ENCODE measurements at regions not wholly inside any gene's neighbourhood (a gene's known extent, or its start where the extent isn't known, plus 50 kb on each side); places are given as distances from the start of the nearest gene placed in this dataset.

GRCh38 chr2:118345465-118345864 lies 257.2 kb downstream of the INSIG2 start:
- no peak overlapping the region for H3K4me3 ChIP-seq (ENCODE audit: low read depth in 1 of 2, low read length in 2 of 2)
- H3K9me3 ChIP-seq (ENCODE audit: control insufficient read depth in 1 of 2, low read length in 2 of 2) = no peaks in the 10 kb centered on the region
- H3K27me3 ChIP-seq (ENCODE audit: control insufficient read depth in 1 of 2, insufficient read depth in 2 of 2, low read length in 2 of 2) = no peaks in the 10 kb centered on the region
- no peak overlapping the region for H3K27ac ChIP-seq (ENCODE audit: low read depth, low read length)
- no peaks in the 10 kb centered on the region for H3K36me3 ChIP-seq (ENCODE audit: control insufficient read depth in 1 of 2, insufficient read depth in 2 of 2, low read length in 2 of 2)
- H3K4me1 ChIP-seq (ENCODE audit: control insufficient read depth in 1 of 2, insufficient read depth in 2 of 2, low read length in 2 of 2) = no peaks in the 10 kb centered on the region
- no peak overlapping the region for H3K9ac ChIP-seq (ENCODE audit: low read depth in 1 of 2, low read length in 2 of 2)

- Histone ChIP-seq H3K9ac (ENCODE audit: low read depth in 1 of 2, low read length in 2 of 2) (no peak overlapping the region), H3K36me3 (ENCODE audit: control insufficient read depth in 1 of 2, insufficient read depth in 2 of 2, low read length in 2 of 2) (no peaks in the 10 kb centered on the region), H3K9me3 (ENCODE audit: control insufficient read depth in 1 of 2, low read length in 2 of 2) (peaks cover 0 to 3% of the 10 kb centered on the region in 2 donors), H3K27ac (ENCODE audit: low read depth, low read length) (no peak overlapping the region), H3K4me1 (ENCODE audit: control insufficient read depth in 1 of 2, insufficient read depth in 2 of 2, low read length in 2 of 2) (no peaks in the 10 kb centered on the region), H3K27me3 (ENCODE audit: control insufficient read depth in 1 of 2, insufficient read depth in 2 of 2, low read length in 2 of 2) (no peaks in the 10 kb centered on the region), H3K4me3 (ENCODE audit: low read depth in 1 of 2, low read length in 2 of 2) (no peak overlapping the region)
These were observed 251.8 kb downstream of the INSIG2 start for GRCh38 chr2:118340103-118340502.

DNA sequence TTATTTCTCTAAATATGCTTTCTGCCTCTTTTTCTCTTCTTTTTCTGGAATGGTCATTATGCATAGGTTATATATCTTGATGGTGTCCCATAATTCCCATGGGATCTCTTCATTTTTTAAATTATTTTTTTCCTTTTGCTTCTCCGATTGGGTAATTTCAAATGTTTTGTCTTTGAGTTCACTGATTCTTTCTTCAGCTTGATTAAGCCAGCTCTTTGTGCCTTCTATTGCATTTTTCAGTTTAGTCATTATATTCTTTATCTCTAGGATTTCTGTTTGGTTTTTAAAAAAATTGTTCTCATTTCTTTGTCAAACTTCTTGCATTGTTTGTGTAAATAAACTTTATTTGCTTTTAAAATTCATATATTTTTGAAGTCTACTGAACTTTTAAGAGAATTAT lies 251.1 kb downstream of the INSIG2 start:
- no peaks in the 10 kb centered on the region for H3K4me1 ChIP-seq (ENCODE audit: control insufficient read depth in 1 of 2, insufficient read depth in 2 of 2, low read length in 2 of 2)
- no peaks in the 10 kb centered on the region for H3K36me3 ChIP-seq (ENCODE audit: control insufficient read depth in 1 of 2, insufficient read depth in 2 of 2, low read length in 2 of 2)
- H3K9me3 ChIP-seq (ENCODE audit: control insufficient read depth in 1 of 2, low read length in 2 of 2) = peaks cover 0 to 3% of the 10 kb centered on the region in 2 donors
- no peak overlapping the region for H3K9ac ChIP-seq (ENCODE audit: low read depth in 1 of 2, low read length in 2 of 2)
- H3K4me3 ChIP-seq (ENCODE audit: low read depth in 1 of 2, low read length in 2 of 2) = no peak overlapping the region
- no peaks in the 10 kb centered on the region for H3K27me3 ChIP-seq (ENCODE audit: control insufficient read depth in 1 of 2, insufficient read depth in 2 of 2, low read length in 2 of 2)
- H3K27ac ChIP-seq (ENCODE audit: low read depth, low read length) = no peak overlapping the region

DNA sequence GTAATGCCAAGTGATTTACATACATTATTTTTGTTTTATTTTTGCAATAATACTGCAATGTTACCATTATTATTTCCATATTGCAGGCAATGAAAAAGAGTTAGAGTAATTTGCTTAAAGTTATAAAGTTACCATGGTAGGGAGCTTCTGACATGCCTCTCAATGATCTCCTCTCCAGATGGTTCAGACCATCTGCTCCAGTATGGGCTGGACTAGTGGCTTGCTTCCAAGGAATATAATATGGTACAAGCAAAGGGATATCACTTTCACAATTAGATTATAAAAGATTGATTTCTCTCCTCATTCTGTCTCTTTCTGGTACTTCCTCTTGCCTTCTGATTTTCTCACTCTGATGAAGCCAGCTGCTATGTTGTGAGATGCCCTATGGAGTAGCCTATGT lies 245.4 kb downstream of the INSIG2 start:
- Histone ChIP-seq H3K27me3 (ENCODE audit: control insufficient read depth in 1 of 2, insufficient read depth in 2 of 2, low read length in 2 of 2) (peaks cover 0 to 3% of the 10 kb centered on the region in 2 donors), H3K27ac (ENCODE audit: low read depth, low read length) (no peak overlapping the region), H3K4me1 (ENCODE audit: control insufficient read depth in 1 of 2, insufficient read depth in 2 of 2, low read length in 2 of 2) (no peaks in the 10 kb centered on the region), H3K9me3 (ENCODE audit: control insufficient read depth in 1 of 2, low read length in 2 of 2) (no peaks in the 10 kb centered on the region), H3K9ac (ENCODE audit: low read depth in 1 of 2, low read length in 2 of 2) (no peak overlapping the region), H3K4me3 (ENCODE audit: low read depth in 1 of 2, low read length in 2 of 2) (no peak overlapping the region), H3K36me3 (ENCODE audit: control insufficient read depth in 1 of 2, insufficient read depth in 2 of 2, low read length in 2 of 2) (no peaks in the 10 kb centered on the region)

- Histone ChIP-seq H3K27me3 (ENCODE audit: control insufficient read depth in 1 of 2, insufficient read depth in 2 of 2, low read length in 2 of 2) (no peaks in the 10 kb centered on the region), H3K4me3 (ENCODE audit: low read depth in 1 of 2, low read length in 2 of 2) (no peak overlapping the region), H3K4me1 (ENCODE audit: control insufficient read depth in 1 of 2, insufficient read depth in 2 of 2, low read length in 2 of 2) (peaks cover 0 to 5% of the 10 kb centered on the region in 2 donors), H3K27ac (ENCODE audit: low read depth, low read length) (no peak overlapping the region), H3K9me3 (ENCODE audit: control insufficient read depth in 1 of 2, low read length in 2 of 2) (no peaks in the 10 kb centered on the region), H3K36me3 (ENCODE audit: control insufficient read depth in 1 of 2, insufficient read depth in 2 of 2, low read length in 2 of 2) (no peaks in the 10 kb centered on the region), H3K9ac (ENCODE audit: low read depth in 1 of 2, low read length in 2 of 2) (no peak overlapping the region)
These were observed 237.2 kb downstream of the INSIG2 start for GRCh38 chr2:118325321-118325955.

GRCh38 chr2:118322406-118322805 lies 234.1 kb downstream of the INSIG2 start:
- peaks cover 0 to 5% of the 10 kb centered on the region in 2 donors for H3K4me1 ChIP-seq (ENCODE audit: control insufficient read depth in 1 of 2, insufficient read depth in 2 of 2, low read length in 2 of 2)

DNA sequence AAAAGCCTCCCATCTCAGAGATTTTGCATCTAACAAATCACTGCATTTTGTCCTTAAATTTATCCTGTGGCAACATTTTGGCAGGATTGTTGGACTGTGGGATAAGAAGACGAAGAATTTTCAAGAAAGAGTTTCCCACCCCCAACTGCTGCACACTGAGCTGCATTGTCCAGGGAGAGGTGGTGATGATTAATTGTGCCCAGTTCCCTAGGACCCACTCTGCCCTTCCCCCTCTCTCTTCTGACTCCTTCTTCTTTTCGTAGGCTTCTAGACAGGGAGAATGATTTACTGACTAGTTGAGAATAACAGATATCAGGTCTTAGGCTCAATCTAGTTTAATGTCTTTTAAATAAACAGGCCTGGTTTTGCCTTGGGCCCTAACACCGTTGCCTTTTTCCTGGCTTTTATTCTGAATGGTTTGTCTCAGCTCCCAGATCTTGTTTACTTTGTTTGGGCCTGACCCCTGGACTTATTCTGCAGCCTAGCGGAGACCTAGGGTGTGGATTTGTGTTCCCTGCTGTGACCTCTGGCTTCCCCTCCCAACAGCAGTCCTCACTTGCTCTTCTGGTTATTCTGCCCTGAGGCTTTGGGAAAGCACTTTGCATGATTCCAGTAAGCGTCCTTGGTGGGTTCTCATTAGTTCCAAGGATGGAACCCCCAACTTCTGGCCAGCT lies 233.3 kb downstream of the INSIG2 start:
- Histone ChIP-seq H3K4me1 (ENCODE audit: control insufficient read depth in 1 of 2, insufficient read depth in 2 of 2, low read length in 2 of 2) (peaks cover 0 to 5% of the 10 kb centered on the region in 2 donors), H3K9ac (ENCODE audit: low read depth in 1 of 2, low read length in 2 of 2) (no peak overlapping the region), H3K36me3 (ENCODE audit: control insufficient read depth in 1 of 2, insufficient read depth in 2 of 2, low read length in 2 of 2) (no peaks in the 10 kb centered on the region), H3K4me3 (ENCODE audit: low read depth in 1 of 2, low read length in 2 of 2) (no peak overlapping the region), H3K27me3 (ENCODE audit: control insufficient read depth in 1 of 2, insufficient read depth in 2 of 2, low read length in 2 of 2) (no peaks in the 10 kb centered on the region), H3K27ac (ENCODE audit: low read depth, low read length) (no peak overlapping the region), H3K9me3 (ENCODE audit: control insufficient read depth in 1 of 2, low read length in 2 of 2) (no peaks in the 10 kb centered on the region)

More at GRCh38 chr2:118322406-118322805, 234.1 kb downstream of the INSIG2 start:
- no peak overlapping the region for H3K27ac ChIP-seq (ENCODE audit: low read depth, low read length)
- H3K9me3 ChIP-seq (ENCODE audit: control insufficient read depth in 1 of 2, low read length in 2 of 2) = no peaks in the 10 kb centered on the region
- no peaks in the 10 kb centered on the region for H3K27me3 ChIP-seq (ENCODE audit: control insufficient read depth in 1 of 2, insufficient read depth in 2 of 2, low read length in 2 of 2)
- no peaks in the 10 kb centered on the region for H3K36me3 ChIP-seq (ENCODE audit: control insufficient read depth in 1 of 2, insufficient read depth in 2 of 2, low read length in 2 of 2)
- H3K4me3 ChIP-seq (ENCODE audit: low read depth in 1 of 2, low read length in 2 of 2) = no peak overlapping the region
- no peak overlapping the region for H3K9ac ChIP-seq (ENCODE audit: low read depth in 1 of 2, low read length in 2 of 2)

DNA sequence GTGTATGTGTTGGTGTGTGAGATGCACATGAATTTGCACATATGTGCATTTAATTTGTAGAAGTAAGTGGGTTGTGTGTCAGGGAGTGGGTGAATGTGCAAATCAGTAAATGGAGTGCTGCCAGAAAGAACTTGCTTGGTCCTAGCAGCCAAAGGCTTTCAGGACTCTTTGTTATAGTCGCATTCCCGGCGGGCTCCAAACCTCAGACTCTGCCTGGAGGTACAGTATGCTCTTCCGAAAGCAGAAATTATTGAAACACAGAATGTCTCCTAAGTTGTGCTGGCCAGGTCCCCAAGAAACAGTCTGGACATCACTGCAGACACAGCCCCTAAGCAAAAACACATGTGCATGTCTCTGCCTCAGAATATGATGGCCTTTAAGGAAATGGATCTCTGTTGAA lies 232.4 kb downstream of the INSIG2 start:
- H3K27ac ChIP-seq (ENCODE audit: low read depth, low read length) = no peak overlapping the region
- H3K36me3 ChIP-seq (ENCODE audit: control insufficient read depth in 1 of 2, insufficient read depth in 2 of 2, low read length in 2 of 2) = no peaks in the 10 kb centered on the region
- H3K4me1 ChIP-seq (ENCODE audit: control insufficient read depth in 1 of 2, insufficient read depth in 2 of 2, low read length in 2 of 2) = peaks cover 0 to 5% of the 10 kb centered on the region in 2 donors
- no peaks in the 10 kb centered on the region for H3K9me3 ChIP-seq (ENCODE audit: control insufficient read depth in 1 of 2, low read length in 2 of 2)
- no peaks in the 10 kb centered on the region for H3K27me3 ChIP-seq (ENCODE audit: control insufficient read depth in 1 of 2, insufficient read depth in 2 of 2, low read length in 2 of 2)
- H3K9ac ChIP-seq (ENCODE audit: low read depth in 1 of 2, low read length in 2 of 2) = no peak overlapping the region
- H3K4me3 ChIP-seq (ENCODE audit: low read depth in 1 of 2, low read length in 2 of 2) = no peak overlapping the region

GRCh38 chr2:118320196-118320595 lies 231.9 kb downstream of the INSIG2 start:
- H3K27ac ChIP-seq (ENCODE audit: low read depth, low read length) = no peak overlapping the region

GRCh38 chr2:118319271-118319684 lies 231.0 kb downstream of the INSIG2 start:
- Histone ChIP-seq H3K27me3 (ENCODE audit: control insufficient read depth in 1 of 2, insufficient read depth in 2 of 2, low read length in 2 of 2) (no peaks in the 10 kb centered on the region), H3K4me3 (ENCODE audit: low read depth in 1 of 2, low read length in 2 of 2) (no peak overlapping the region), H3K4me1 (ENCODE audit: control insufficient read depth in 1 of 2, insufficient read depth in 2 of 2, low read length in 2 of 2) (peaks cover 0 to 5% of the 10 kb centered on the region in 2 donors), H3K9ac (ENCODE audit: low read depth in 1 of 2, low read length in 2 of 2) (no peak overlapping the region), H3K27ac (ENCODE audit: low read depth, low read length) (no peak overlapping the region), H3K9me3 (ENCODE audit: control insufficient read depth in 1 of 2, low read length in 2 of 2) (no peaks in the 10 kb centered on the region), H3K36me3 (ENCODE audit: control insufficient read depth in 1 of 2, insufficient read depth in 2 of 2, low read length in 2 of 2) (no peaks in the 10 kb centered on the region)

More at GRCh38 chr2:118320196-118320595, 231.9 kb downstream of the INSIG2 start:
- H3K27me3 ChIP-seq (ENCODE audit: control insufficient read depth in 1 of 2, insufficient read depth in 2 of 2, low read length in 2 of 2) = no peaks in the 10 kb centered on the region
- no peaks in the 10 kb centered on the region for H3K9me3 ChIP-seq (ENCODE audit: control insufficient read depth in 1 of 2, low read length in 2 of 2)
- no peak overlapping the region for H3K9ac ChIP-seq (ENCODE audit: low read depth in 1 of 2, low read length in 2 of 2)
- H3K4me3 ChIP-seq (ENCODE audit: low read depth in 1 of 2, low read length in 2 of 2) = no peak overlapping the region
- peaks cover 0 to 5% of the 10 kb centered on the region in 2 donors for H3K4me1 ChIP-seq (ENCODE audit: control insufficient read depth in 1 of 2, insufficient read depth in 2 of 2, low read length in 2 of 2)
- H3K36me3 ChIP-seq (ENCODE audit: control insufficient read depth in 1 of 2, insufficient read depth in 2 of 2, low read length in 2 of 2) = no peaks in the 10 kb centered on the region
